ENCODE measurements at regions not wholly inside any gene's neighbourhood (a gene's known extent, or its start where the extent isn't known, plus 50 kb on each side); places are given as distances from the start of the nearest gene placed in this dataset.

- TF ChIP-seq CTCF (conservative IDR thresholded peaks at IDR 0.05 in 1 of 2, IDR thresholded peaks at IDR 0.05 in 1 of 2; ENCODE audit: low read depth in 1 of 2, low read length in 2 of 2) = no peak
- no peak for TF ChIP-seq EZH2 (IDR thresholded peaks at IDR 0.05; ENCODE audit: low read length, missing control alignments)
Measured at GRCh38 chr14:96730386-96730785, 66.8 kb upstream of the VRK1 start.

Measured in fibroblast of lung (primary cell).